ENCODE measurements at regions not wholly inside any gene's neighbourhood (a gene's known extent, or its start where the extent isn't known, plus 50 kb on each side); places are given as distances from the start of the nearest gene placed in this dataset.
"Not testable (repeated sequence)": the region's sequence is repeated elsewhere in the genome, so short reads cannot be mapped to it uniquely, and the experiment has no call there.

DNA sequence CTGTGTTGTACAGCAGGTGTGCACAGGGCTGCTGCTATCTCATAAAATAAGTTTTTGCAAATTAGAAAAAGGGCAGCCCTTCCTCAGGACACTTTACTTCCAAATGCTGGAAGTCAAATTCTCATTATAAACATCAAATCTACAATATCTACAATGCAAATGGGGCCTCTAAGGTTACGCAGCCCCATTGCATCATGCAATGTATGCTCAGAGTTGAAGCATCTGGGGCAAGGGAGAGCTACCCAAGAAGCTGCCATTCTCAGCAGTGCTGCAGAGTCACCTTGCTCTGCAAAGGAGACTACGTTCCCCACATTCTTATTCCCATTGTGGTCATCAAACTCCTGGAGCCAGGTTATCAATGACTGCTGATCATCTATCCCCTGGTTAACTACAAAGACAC, 208.9 kb upstream of the POGK start:
- no peak for DNase-seq

DNA sequence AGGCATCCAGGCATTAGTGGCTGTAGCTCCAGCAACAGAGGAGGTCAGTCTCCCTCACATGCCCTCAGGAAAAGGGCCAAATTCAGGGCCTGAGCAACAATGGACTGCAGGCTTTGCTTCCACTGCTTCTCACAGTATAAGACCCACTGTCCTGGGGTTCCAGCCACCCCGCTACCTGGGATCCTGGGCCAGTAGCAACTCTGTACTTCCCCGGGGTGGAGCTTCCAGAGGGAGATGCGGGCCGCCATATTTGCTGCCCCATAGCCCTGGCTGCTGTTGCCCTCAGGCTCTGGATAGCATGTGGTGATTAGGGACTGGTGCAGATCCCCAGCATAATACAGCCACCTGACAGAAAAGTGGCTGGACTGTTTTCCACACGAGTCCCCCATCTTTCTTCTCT, 201.1 kb upstream of the POGK start:
- DNase-seq, result no peak

DNA sequence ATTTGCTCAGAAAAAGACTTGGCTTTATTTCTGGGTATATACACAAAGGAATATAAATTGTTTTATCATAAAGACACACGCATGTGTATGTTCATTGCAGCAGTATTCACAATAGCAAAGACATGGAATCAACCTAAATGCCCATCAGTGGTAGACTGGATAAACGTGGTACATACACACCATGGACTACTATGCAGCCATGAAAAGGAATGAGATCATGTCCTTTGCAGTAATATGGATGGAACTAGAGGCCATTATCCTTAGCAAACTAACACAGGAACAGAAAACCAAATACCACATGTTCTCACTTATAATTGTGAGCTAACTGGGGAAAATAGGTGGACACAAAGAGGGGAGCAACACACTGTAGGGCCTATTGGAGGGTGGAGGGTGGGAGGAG, 182.0 kb upstream of the POGK start:
- DNase-seq, result not testable (repeated sequence)

DNA sequence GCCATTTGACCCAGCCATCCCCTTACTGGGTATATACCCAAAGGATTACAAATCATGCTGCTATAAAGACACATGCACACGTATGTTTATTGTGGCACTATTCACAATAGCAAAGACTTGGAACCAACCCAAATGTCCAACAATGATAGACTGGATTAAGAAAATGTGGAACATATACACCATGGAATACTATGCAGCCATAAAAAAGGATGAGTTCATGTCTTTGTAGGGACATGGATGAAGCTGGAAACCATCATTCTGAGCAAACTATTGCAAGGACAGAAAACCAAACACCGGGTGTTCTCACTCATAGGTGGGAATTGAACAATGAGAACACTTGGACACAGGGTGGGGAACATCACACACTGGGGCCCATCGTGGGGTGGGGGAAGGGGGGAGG, 172.5 kb upstream of the POGK start:
- DNase-seq, result not testable (repeated sequence)

DNA sequence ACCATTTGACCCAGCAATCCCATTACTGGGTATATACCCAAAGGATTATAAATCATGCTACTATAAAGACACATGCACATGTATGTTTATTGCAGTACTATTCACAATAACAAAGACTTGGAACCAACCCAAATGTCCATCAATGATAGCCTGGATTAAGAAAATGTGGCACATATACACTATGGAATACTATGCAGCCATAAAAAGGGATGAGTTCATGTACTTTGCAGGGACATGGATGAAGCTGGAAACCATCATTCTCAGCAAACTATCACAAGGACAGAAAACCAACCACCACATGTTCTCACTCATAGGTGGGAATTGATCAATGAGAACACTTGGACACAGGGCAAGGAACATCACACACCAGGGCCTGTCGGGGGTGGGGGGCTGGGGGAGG, 171.7 kb upstream of the POGK start:
- not testable (repeated sequence) for DNase-seq

DNA sequence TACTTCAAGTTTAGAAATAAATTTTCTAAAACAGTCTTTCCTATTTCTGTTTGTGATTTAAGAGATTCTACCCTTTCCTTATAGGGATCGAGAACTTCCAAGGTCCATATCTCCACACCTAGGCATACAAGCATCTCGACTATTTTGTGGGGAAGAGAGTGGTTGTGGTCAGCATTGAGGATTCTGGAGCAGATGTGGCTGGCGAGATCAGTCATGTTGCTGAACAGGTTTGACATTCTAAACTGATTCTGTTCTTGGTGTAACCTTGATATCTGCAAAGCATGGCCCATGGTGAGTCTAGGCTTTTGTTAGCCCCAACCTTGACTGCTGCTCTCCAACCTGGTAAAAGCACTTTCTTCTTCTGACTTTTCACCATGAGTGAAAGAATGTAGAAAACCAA, 167.6 kb upstream of the POGK start:
- no peak for DNase-seq

DNA sequence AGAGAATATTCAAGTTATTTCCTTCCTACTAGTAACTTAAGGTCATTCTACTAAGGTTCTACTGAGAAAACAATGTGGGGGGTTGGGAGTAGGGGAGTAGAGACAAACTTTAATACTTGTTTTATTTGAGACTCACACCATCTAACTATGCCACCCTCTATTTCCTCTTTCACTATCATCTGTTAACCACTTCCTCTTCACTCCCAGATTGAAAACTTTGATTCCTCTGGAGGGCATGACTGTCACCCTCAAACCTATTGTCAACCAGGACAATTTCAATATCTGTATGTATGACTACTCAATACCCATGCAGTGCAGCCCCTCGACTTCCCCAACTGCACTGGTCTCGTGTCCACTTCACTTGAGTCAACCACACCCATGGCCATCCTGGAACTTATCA, 165.6 kb upstream of the POGK start:
- DNase-seq, result no peak

DNA sequence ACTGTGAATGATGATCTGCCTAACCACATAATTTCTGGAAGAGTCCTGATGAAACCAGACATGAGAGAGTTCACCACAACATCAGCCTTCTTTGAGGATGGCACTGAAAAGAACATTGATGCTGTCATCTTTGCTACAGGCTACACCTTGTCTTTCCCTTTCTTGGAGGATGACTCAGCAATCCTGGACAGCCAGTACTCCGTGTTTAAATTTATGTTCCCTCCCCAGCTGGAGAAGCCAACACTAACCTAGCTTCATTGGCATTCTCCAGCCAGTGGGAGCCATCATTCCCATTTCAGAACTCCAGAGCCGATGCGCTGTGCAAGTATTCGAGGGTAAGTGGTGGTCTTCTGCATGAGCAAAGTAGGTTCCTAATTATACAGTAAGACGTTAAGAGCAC, 164.1 kb upstream of the POGK start:
- no peak for DNase-seq

DNA sequence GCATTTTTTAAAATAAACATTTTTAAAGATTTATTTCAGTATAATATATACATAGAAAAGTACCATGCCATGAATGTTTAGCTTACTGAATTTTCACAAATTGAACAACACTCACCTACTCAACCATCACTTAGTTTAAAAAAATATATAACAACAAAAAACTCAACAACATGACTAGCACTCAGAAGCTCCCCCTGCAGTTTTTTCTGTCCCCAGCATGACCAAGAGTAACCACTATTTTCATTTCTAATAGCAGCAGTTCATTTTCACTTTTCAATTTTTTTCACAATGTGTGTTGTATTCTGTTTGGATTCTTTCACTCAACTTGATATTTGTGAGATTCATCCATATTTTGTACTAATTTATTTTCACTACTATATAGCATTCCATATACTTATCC, 162.3 kb upstream of the POGK start:
- no peak for DNase-seq

DNA sequence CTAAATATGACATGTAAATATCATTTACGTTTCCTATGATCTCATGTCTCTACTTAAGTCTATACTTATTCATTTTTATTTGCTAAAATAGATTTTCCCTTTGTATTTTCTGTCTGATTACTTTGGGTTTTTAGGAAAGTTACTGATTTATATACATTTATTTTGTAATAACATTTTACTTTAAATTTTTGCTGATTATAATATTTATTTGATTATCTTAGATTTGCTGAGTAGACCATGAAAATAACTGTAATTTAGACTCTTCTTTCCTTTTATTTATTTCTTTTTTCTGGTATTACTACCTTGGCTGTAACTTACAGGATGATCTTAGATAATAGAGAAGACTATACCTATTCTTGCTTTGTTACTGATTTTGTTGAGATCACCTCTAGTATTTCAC, 159.9 kb upstream of the POGK start:
- no peak for DNase-seq

DNA sequence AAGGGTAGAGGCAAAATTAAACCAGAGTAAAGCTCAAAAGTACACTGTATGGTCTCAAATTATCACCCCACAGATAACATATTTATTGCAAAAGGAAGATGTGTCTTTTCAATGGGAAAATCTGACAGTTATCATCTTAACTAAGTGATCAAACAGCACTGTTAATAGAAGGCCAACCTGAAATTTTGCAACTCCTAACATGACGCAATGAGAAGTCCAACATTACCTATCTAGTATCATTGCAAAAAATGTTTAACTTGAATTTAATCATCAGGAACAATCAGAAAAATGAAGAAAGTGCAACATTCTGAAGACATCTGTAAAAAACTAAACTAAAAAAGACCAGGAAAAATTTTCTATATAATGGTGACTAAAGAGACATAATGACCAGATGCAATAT, 156.7 kb upstream of the POGK start:
- no peak for DNase-seq

DNA sequence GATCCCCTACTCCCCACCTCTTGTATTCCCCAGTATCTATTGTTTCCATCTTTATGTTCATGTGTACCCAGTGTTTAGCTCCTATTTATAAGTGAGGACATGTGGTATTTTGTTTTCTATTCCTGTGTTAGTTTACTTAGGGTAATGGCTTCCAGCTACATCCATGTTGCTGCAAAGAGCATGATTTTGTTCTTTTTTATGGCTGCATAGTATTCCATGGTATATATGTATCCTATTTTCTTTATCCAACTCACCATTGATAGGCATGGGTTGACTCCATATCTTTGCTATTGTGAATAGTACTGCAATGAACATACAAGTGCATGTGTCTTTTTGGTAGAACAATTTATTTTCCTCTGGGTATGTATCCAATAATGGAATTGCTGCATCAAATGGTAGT, 154.6 kb upstream of the POGK start:
- DNase-seq, result not testable (repeated sequence)

DNA sequence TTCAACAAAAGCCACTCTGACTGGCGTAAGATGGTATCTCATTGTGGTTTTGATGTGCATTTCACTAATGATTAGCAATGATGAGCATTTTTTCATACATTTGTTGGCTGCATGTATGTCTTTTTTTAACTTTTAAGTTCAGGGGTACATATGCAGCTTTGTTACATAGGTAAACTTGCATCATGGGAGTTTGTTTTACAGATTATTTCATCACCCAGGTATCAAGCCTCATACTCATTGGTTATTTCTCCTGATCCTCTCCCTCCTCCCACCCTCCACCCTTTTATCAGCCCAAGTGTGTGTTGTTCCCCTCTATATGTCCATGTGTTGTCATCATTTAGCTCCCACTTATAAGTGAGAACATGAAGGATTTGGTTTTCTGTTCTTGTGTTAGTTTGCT, 154.1 kb upstream of the POGK start:
- no peak for DNase-seq

DNA sequence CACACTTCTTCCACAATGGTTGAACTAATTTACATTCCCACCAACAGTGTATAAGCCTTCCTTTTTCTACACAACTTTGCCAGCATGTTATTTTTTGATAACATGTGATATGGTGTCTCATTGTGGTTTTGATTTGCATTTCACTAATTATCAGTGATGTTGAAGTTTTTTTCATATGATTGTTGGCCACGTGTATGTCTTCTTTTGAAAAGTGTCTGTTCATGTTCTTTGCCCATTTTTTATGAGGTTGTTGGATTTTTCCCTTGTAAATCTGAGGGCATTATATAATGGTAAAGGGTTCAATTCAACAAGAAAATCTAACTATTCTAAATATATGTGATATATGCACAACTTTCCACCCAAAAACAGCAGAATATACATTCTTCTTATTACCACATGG, 153.4 kb upstream of the POGK start:
- DNase-seq, result not testable (repeated sequence)

DNA sequence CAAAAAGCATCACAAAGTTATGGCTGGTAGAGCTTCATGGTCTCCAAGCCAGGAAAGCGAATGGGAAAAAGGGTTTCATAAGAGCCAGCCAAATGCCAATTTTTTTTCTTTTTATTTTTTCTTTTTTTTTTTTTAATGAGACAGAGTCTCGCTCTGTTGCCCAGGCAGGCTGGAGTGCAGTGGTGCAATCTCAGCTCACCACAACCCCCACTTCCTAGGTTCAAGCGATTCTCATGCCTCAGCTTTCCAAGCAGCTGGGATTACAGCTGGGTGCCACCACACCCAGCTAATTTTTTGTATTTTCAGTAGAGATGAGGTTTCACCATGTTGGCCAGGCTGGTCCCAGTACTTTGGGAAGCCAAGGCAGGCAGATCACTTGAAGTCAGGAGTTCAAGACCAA, 148.7 kb upstream of the POGK start:
- DNase-seq, result not testable (repeated sequence)

DNA sequence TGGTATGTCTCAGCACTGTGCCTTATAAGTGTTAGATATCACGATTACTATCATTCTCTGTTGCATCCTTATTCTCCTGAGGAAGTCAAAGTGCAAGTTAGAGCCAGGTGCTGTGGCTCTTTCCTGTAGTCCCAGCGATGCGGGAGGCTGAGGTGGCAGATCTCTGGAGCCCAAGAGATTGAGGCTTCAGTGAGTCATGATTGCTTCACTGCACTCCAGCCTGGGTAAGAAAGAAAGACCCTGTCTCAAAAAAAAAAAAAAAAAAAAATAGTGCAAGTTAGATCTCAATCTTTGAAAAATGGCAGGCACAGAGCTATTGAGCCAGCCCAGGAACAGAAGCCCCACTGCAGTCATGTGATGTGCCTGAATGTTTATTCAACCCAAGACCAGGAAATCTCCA, 147.8 kb upstream of the POGK start:
- DNase-seq, result no peak

DNA sequence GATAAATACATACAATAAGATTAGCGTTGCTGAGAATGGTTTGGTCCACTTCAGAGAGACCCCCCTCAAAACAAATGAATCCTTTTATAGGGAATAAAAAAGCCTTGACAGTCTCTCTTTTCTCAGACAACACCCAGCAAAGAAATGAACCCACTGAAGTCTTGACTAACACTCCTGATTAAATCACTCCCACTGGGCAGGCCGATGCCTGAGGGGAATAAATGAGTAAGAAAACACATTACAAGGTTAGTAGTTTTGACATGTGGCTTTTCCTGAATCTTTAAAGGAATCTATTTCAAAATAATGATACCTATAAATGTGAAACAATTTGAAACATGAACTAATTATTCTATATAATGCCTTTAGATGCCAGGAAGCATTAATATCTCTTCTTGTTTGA, 146.9 kb upstream of the POGK start:
- DNase-seq, result no peak

DNA sequence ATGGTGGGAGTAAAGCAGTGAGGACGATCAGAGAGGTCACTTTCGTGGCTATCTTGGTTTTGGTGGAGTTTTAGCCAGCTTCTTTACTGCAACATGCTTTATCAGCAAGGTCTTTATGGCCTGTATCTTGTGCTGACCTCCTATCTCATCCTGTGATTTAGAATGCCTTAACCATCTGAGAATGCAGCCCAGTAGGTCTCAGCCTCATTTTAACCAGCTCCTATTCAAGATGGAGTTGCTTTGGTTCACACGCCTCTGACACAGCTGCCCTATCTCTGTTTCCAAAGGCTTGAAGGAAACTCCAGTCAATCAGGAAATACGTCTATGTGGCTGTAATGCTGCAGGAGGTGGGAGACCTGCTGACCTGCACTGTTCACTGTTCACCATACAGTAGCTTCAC, 146.1 kb upstream of the POGK start:
- DNase-seq, result no peak

DNA sequence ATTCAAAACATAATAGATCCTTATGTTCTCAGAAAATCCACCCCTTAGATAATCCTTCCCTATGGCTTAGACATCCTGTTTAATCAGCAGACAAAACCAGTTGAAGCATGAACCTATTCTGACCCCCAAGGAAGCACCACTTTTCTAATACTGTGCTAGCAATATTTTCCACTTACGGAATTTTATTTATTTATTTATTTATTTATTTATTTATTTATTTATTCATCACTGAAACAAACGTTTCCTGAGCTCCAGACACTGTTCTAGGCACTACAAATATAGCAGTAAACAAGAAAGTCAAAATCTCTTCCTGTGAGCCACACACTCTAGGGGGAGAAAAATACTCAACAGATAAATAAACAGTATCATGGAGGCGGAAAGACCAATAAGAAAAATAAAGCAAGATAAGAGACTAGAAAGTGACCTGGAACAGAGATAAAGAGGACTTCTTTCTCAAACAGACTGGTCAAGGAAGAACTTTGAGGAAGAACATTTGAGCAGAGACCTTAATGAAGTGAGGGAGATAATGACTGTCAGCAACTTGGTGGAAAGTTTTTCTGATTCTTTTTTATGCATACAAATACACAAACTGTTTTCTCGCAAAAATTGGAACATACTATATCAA, 145.5 kb upstream of the POGK start:
- DNase-seq, result no peak

DNA sequence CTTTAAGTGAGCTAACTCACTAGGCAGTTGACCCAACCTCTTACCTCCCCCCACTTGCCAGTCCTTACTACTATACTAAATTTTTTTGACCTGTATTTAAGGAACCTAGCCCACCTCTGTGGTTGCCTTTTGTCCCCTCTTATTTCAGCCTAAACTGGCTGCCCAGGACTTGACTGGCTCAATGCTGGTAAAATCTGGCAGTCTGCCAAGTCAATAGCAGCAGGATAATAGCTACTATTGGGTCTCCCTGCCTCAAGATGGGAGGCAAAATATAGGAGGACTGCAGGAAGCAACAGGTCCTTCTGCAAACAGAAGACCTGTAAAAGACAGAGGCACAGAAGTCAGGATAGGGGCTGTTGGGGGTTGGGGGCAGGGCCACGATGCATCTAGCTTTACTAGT, 144.2 kb upstream of the POGK start:
- DNase-seq, result no peak

DNA sequence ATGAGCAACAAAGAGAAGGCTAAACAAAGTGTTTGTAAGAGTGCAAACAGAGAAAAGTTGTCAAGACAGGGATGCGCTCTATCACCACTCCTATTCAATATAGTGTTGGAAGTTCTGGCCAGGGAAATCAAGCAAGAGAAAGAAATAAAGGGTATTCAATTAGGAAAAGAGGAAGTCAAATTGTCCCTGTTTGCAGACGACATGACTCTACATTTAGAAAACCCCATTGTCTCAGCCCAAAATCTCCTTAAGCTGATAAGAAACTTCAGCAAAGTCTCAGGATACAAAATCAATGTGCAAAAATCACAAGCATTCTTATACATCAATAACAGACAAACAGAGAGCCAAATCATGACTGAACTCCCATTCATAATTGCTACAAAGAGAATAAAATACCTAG, 143.4 kb upstream of the POGK start:
- not testable (repeated sequence) for DNase-seq

DNA sequence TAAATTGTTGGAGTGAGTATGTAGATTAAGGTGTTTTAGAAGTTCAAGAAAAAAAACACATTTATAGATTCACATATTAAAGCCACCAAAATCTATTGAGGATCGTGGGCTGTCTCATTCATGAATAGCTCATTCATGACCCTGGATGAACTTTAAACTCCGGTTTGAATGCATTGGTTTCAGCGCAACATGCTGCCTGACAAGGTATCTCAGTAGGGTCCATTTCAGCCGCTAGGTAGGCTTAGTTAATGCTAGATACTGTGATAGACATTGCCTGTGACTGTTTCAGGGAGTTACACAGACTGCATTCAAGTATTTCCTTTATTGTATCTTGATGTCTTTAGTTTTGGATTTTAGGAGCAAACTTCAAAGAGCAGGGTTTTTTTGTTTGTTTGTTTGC, 140.5 kb upstream of the POGK start:
- DNase-seq, result no peak

DNA sequence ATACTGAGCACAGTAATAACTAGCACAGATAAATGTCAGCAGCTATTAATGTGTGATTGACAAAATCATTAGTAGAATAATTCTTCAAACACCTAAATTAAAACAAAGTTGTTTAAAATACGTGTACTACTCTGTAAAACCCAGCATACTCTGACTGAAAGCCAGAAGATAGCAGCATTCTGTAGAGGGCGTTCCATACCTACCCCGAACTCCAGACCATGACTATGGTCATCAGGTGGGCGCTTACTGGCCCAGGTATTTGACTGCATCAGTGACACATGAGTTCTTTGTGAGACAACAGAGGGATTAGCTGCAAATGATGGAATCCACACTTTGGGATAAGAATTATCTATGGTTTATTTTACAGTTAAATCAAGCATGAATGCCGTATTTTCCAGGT, 139.7 kb upstream of the POGK start:
- DNase-seq, result no peak

DNA sequence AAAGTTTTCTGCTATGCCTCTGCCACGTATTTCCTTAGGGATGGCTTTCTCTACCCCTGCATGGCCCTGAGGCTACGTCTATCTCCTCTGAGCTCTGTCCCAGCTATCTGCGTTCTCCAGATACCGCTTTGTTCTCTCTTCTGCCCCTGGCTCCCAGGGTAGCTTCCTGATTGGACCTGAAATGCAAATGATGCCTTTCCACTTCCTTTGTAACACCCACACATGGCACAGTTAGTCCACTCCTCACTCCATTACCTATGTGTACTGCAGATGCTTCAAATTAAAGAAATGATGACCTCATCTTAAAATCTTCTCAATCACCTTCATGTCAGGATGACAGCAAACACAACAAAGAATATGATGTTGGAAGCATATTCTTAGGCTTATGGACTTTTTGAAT, 138.6 kb upstream of the POGK start:
- no peak for DNase-seq

DNA sequence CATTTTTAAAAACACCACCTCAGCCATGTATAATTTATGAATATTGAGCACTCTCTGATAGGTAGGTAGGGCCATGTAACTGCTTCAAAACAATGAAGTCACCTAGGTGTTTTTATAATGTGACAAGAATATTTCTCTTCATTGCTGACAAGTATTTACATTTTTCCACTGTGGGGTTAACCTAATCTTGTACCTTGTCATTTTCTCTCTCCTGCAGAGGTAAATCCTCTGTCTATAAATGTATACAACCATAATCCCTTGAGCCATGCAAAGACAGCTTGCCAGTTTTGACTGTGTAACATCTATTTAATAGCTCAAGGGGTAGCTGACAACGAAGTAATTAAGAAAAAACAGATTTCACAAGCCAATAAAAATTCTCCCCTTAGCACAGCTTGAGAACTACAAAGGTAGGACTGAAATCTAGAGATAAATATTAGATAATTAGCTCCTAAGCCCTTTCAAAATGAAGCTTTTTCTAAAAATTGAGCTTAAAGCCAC, 137.6 kb upstream of the POGK start:
- no peak for DNase-seq

DNA sequence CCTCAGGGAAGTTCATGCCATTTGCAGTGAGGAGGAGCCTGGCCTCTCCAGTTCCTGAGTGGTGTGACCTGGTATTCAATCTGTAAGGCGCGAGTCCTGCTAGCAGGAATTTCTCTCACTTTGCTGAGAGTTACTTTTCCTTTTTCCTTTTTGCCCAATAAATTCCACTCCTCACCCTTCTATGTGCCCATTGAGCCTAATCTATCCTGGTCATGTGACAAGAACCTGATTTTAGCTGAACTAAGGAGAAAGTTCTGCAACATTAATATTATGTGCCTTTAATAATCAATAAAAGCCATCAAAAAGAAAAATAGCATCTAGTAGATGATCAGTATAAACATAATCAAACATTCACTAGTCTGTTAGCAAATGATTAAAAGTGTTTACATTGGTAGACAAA, 136.1 kb upstream of the POGK start:
- no peak for DNase-seq

Measured in NCI-H524 treated with DMSO at 0.1 percent for 48 hours (cell line).